GM23248 (cell line): ENCODE measurements at regions not wholly inside any gene's neighbourhood (a gene's known extent, or its start where the extent isn't known, plus 50 kb on each side); places are given as distances from the start of the nearest gene placed in this dataset.

Source experiments
- EZH2 ChIP-seq: fragments of 200-600 bp; sonication (generic); IDR thresholded peaks from 2 replicates; pipeline ENCODE4 v1.6.1; 2018; ENCODE audit warnings: antibody characterized with exemption, mild to moderate bottlenecking; ENCODE audit not compliant: insufficient read depth, poor library complexity, severe bottlenecking
- EZH2phosphoT487 ChIP-seq: fragments of 200-600 bp; sonication (generic); IDR thresholded peaks from 2 replicates; pipeline ENCODE4 v1.6.1; 2018; ENCODE audit warnings: antibody characterized with exemption, moderate library complexity, mild to moderate bottlenecking, low read depth; ENCODE audit not compliant: insufficient read depth

- TF ChIP-seq EZH2: no peak
- no peak for TF ChIP-seq EZH2phosphoT487
These were observed 56.4 kb upstream of the FMNL2 start for GRCh38 chr2:152278526-152278925.
